Ecto neural progenitor cell (in vitro differentiated cells): ENCODE measurements at regions not wholly inside any gene's neighbourhood (a gene's known extent, or its start where the extent isn't known, plus 50 kb on each side); places are given as distances from the start of the nearest gene placed in this dataset.
"Not testable (repeated sequence)": the region's sequence is repeated elsewhere in the genome, so short reads cannot be mapped to it uniquely, and the experiment has no call there.

ENCODE experiments used
- DNase-seq: peaks from one replicate; pipeline ENCODE4 v3.0.0-alpha.2; 2018; ENCODE audit warnings: low spot score

DNA sequence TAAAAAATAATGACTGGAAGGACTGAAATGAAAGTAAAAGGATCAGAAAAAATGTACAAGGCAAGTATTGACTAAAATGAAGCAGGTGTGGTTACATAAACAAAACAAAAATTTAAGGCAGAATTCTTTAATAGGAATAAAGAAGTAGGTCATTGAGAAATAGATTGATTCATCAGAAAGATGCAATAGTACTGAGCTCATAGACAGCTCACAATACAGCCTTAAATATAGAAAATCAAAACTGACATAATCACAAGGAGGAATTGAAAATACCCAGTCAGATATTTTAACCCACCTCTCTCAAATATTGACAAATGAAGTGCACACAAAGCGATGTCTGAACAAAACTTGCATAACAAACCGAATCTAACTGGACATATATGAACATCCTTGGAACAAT, 366.8 kb upstream of the DPYD start:
- DNase-seq = no peak

DNA sequence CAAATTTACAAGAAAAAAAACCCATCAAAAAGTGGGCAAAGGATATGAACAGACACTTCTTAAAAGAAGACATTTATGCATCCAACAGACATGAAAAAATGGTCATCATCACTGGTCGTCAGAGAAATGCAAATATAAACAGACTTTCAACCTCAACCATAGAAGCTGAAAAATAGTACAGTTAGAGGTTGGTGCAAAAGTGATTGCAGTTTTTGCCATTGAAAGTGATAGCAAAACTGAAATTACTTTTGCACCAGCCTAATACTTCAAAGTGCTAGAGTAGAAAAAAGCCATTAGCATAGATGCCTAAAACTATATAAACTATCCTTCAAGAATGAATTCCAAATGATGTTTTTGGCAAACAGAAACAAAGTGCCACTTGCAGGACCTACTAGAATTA, 365.8 kb upstream of the DPYD start:
- no peak for DNase-seq

DNA sequence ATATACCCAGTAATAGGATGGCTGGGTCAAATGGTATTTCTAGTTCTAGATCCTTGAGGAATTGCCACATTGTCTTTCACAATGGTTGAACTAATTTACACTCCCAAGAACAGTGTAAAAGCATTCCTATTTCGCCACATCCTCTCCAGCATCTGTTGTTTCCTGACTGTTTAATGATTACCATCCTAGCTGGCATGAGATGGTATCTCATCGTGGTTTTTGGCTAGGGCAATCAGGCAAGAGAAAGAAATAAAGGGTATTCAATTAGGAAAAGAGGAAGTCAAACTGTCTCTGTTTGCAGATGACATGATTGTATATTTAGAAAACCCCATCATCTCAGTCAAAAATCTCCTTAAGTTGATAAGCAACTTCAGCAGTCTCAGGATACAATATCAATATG, 364.5 kb upstream of the DPYD start:
- not testable (repeated sequence) for DNase-seq

DNA sequence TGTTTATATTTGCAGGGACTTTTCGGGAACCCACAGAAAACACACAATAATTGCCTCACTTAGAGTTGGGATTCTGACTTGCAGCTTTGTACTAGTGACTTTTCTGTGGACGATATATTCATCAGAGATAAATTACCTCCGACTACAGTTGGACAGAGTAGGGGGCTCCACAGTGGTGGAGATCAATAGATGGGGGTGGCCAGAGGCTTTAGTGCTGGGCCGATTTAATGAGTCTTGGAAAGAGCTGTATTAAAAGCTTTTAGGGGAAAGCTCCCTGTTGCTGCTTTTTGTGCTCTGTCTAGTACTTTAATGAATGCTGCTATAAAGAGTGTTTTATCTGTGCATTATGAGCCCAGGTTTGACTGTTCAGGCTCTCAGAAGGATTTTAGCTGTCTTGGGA, 359.2 kb upstream of the DPYD start:
- DNase-seq = no peak

DNA sequence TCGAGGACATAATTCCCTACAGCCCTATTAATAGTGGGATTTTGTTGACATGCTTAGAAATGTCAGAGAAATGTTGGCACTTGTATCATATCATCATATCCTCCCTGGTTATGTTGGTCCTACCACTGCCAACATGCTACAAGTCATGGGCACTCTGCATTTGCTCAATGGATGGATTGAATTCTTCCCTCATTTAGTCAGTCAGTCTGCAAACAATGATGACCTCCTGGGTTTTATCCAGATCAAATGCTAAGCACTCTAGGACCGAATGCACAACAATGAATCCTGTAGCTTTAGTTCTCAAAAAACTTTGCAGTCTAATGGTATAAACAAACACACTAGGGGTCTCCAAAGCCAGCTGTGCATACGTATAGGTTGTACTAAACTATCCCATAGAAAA, 357.2 kb upstream of the DPYD start:
- DNase-seq = no peak

DNA sequence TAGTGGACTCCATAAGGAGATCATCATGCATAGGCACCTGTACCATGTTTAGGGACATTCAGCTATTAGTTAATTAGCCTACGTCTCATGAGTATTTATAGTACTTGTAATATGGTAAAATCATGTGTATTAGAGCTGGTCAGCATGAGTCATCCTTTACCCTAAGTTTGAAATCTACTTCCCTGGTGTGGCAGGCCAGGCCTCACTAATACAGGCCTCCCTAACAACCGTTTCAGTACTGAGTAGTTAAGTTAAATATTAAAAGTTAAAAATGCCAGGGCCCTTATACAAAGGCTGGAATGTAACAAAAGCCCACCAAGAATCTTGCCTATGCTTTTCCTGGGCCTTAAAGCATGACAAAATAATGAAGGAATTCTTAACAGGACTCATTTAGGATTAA, 356.3 kb upstream of the DPYD start:
- no peak for DNase-seq

DNA sequence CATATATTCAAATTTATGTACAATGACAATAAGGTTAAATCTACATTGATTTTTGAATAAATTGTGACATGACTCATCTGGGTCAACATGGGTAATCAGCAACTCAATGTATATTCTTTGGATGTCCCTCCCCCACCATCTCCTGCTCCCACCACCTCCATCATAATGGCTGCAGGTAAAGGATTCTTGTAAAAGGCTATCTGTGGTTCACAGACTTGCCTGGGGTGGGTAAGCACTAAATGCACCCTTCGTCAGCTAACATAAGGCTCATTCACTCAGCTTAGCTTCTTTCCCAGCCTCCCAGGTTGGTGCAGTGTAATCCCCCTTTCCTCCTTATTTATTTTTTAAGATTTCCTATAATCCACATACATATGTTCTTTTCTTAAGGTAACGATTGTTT, 355.7 kb upstream of the DPYD start:
- DNase-seq = no peak

DNA sequence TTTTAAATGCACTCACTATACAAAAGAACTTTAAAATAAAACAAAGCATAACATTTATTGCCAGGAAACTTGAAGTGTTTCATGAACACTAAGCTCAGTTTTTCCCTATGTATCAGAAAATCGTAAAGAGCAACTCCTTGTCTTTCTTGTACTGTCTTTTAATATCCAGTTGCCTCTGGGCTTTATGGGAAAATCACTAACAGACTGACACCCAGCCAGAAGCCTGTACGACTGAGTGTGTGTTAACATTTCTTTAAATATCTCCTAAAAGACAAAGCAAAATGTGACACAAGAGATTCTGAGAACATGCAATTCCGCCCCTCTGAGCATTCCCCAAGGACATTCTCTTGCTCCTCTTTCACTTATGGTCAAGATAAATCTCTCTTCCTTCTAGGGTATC, 347.5 kb upstream of the DPYD start:
- no peak for DNase-seq

DNA sequence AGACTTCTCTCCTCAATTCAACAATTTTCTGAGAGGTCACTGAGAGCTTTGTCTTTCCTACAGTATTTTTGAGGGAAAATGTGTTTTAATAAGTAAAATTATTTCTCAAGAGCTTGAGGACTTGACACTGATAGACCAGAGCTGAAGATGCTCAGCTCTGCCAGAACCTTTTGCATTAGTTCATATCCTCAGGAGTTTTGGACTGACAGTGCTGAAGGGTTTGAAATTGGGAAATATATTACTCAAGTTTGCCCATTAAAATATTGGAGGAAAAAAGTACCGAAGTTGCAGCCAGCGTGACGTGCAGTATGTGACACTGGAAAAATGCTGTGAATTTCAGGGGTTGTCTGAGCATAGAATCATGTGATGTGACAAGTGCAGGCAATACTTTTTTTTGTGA, 346.6 kb upstream of the DPYD start:
- no peak for DNase-seq

DNA sequence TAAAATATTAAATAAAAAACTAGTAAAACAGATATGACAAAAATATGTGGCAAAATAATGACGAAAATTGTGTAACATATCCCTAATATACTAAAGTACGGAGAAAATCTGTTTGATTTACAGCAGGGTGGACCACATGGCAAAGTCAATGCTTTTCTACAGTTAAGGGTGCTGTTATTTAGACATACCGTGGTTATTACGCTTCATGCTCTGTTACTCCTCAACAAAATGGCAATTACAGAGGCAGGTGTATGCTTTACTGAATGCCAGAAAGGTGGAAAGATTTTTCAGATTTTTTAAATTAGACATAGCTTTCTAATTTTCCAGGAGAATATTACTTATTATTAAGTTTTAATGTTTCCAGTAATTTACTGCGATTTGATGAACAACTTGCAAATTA, 343.9 kb upstream of the DPYD start:
- DNase-seq = no peak

DNA sequence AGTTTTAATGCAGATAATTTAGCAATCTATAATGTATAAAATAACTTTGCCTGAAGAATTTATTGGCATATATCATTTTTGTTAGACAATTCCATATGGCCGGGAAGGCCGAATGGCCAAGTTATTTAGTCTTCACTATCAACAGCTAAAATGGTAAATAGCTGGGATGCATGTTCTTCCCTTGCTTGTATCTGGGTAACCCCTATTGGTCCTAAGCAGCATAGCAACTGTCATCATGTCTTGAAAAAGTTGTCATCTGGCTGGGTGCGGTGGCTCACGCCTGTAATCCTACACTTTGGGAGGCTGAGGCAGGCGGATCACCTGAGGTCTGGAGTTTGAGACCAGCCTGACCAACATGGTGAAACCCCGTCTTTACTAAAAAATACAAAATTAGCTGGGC, 340.0 kb upstream of the DPYD start:
- no peak for DNase-seq

DNA sequence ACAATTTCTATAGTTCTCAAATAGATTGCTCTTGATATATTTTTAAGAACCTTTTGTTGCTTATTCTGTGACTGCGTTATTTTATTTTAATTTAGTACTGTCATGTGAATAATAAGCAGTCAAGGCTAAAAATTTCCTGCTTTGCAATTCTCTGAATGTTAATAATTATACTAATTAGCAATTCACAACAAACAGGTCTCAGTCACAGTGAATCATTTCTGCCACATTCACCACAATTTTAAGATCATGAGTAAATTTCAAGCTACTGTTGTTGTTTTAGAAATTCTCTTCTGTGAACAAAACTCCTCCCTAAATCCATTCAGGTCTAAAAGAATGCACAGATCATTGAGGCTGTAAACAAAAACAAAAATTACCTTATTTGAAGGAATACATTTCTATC, 339.6 kb upstream of the DPYD start:
- DNase-seq = no peak

DNA sequence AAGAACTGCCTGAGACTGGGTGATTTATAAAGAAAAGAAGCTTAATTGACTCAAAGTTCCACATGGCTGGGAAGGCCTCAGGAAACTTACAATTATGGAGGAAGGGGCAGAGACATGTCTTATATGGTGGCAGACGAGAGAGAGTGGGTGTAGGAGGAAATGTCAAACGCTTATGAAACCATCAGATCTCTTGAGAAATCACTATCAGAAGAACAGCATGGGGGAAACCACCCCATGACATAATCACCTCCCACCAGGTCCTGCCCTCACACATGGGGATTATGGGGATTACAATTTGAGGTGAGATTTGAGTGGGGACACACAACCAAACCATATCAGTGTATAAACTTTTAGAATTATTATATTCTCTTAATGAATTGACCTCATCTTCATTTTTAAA, 335.9 kb upstream of the DPYD start:
- no peak for DNase-seq

DNA sequence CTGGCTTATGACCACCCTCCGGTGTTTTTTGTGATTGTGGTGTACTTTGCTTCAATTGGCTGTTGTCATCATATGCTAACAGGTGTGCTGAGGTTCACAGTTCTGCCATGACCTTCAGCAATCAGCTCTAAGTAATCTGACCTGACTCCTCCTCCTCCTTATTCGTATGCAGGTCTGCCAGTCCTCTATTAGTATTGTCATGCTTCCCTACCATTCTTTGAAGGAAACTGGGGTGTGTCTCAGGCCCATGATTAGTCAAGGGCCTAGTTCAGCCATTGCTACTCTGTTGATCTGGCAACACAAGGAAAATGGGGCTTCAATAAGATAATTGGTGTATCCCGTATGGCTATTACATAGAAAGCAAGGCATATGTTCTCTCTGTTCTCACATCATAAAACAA, 332.3 kb upstream of the DPYD start:
- DNase-seq = no peak

DNA sequence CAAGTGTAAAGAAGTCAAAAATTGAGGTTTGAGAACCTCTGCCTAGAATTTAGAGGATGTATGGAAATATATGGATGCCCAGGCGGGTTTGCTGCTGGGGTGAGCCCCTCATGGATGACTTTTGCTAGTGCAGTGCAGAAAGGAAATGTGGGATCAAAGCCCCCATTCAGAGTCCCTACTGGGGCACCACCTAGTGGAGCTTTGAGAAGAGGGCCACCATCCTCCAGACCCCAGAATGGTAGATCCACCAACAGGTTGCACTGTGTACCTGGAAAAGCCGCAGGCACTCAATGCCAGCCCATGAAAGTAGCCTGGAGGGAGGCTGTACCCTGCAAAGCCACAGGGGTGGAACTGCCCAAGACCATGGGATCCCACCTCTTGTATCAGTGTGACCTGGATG, 330.7 kb upstream of the DPYD start:
- no peak for DNase-seq

DNA sequence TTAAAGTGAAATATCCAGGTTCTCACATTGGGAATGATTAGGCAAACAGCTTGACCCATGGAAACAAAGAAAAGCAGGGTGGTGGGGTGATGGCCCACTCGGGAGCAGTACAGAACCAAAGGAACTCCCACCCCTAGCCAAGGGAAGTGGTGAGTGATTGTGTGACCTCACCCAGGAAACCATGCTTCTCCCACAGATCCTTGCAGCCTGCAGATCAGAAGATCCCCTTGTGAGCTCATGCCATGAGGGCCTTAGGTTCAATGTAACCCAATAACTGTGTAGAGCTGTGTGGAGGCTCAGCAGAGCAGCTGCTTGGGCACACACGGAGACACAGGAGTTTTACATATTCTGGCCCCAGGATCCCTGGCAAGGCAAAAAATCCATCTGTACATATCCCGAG, 311.8 kb upstream of the DPYD start:
- no peak for DNase-seq

DNA sequence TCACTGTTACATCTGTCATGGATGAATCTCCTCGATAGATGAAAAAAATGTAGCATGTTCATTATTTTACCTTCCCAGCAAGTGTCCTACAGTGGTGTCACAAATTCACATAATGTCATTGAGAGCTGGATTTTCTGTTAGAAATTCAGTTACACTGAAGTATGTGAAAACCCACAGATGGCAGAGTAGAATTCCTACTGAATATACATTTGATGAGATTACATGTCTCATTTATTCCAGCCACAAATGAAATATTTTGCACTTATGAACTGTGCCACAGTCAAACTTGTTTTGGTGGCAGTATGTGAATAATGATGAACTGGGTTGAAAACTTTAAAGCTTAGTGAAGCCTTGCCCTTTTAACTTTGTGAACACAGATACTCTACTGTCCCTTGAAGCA, 301.9 kb upstream of the DPYD start:
- DNase-seq = no peak

DNA sequence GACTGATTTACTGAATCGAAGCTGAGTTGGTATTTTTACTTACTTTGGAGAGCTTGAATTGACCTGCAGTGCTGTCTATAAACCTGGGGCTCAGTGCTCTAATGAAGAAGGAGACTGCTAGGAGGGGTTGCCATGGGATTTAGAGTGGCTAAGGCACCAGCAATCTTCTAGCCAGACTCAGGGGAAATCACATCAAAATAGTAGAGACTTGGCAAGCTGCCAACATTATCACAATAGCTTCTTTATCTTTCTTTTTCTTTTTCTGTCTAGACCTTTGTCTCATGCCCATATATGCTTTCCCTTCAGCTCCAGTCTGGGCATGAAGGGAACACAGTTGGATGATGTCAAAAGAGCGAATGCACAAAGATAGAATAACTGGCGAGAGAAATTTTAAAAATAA, 301.1 kb upstream of the DPYD start:
- DNase-seq = no peak

DNA sequence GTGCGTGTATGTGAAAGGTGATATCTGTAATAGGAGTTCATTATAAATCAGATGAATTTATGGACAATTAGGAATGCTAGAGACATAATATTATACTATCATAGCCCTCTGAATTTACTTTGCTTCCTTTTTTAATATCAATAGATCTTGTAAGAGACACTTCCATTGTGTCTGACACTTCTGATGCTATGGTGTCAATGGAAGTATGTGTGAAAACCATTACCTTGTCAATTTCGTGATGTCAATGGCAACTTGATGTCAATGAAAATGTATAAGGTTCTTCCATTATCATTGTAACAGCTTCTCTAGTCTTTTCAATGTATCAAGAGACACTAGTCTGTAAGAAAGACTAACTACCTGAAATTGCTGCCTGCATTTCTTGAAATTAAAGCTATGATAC, 296.8 kb upstream of the DPYD start:
- no peak for DNase-seq

DNA sequence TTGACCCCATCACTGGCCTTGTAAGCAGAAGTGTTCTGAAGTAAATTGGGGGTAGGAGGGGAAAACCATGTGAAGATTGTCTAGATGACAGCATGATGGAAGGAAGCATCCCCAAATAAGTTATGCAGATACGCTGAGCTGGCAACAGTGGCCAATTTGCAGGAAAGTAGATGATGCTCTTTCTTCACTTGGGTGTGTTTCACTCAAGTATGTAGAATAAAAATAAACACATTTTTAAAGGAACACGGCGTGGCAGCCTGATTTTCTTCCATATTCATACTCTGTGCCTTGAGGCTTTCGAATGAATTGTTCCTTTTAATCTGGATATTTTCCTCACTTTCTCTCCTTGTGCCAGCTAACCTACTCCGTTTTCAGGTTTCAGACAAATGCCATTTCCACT, 295.5 kb upstream of the DPYD start:
- DNase-seq = no peak

DNA sequence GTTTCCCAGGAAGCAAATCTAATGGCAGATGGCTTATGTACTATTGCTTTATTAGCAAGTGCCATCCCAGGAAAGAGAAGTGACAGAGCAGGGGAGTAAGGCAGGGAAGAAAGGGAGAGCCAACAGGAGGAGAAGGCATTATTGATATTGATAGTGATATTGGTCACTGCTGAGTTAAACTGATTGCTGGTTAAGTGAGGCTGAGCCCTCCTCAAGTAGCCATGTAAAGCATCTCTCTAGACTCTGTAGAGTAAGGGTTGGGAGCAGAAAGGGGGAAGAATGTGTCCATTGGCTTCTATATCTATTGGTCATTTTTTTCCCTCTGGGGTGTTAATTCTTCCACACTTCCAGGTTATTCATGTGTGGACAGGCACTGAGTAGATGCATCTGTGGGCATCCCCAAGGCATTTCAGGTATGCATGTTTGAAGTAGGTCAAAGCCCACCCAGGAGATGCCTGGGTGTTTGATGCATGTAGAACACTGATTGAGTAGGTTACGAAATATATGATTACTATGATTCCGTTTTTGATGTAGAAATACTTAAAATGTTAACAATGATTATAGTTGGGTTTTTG, 290.5 kb upstream of the DPYD start:
- no peak for DNase-seq

DNA sequence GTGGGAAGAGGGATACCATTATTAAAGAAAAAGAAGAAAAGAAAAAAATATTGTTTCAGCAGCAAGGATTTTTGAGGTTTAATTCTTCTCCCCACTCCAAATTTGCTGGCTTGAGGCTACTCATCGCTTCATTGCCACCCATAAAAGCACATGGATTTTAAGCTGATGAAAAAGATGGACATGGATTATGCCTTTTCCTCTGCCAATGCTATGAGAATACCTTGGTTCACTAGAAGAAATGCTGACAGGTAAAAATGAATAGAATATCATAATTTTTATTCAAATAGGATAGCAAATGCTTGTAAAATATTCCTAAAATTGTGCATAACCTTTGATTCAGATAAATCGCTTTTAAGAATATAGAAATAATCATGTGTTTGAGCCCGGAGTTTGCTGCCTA, 289.7 kb upstream of the DPYD start:
- no peak for DNase-seq

DNA sequence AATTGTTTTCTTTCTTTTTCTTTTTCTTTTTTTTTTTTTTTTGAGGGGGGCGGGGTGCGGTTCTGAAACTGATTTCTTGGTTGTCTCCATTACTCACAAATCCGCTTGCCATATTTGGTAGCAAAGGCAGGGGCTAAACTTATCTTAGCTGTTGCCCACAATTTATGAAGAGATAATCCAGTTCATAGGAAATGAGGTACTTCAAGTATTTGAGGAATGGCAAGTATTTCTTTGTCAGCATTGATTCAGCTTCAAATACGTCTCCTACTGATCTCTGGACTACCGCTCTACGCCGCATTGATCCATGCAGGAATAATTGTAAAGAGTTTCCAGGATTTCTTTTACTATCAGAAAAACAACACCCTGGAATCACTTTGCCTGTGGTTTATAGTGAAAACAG, 289.2 kb upstream of the DPYD start:
- no peak for DNase-seq

DNA sequence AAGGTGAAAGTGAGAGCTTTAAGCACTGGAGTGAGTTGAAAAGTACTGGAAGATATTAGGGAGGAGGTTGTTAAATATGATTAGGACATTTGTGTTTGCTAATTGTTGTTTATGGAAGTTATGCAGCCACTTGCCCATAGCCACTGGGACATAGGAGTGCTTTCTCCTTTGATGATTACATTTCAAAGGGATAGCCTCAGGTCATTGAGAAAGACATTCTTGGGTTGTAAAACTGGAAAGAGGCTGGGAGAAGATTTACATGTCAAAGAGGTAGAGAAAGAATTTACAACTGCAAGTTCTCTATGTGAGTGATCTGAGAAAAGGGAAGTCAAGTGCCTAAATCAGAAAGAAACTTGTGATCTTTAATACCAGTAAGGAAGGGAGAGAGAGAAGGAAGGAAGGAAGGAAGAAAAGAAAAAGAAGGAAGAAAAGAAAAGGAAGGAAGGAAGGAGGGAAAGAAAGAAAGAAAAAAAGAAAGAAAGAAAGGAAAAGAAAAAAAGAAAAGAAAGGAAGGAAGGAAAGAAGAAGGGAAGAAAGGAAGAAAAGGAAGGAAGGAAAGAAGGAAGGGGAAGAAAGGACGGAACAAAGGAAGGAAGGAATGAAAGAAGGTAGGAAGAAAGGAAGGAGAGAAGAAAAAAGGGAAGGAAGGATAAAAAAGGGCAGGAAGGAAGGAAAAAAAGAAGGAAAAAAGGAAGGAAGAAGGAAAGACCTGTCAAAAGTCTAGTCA, 284.6 kb upstream of the DPYD start:
- DNase-seq = no peak

DNA sequence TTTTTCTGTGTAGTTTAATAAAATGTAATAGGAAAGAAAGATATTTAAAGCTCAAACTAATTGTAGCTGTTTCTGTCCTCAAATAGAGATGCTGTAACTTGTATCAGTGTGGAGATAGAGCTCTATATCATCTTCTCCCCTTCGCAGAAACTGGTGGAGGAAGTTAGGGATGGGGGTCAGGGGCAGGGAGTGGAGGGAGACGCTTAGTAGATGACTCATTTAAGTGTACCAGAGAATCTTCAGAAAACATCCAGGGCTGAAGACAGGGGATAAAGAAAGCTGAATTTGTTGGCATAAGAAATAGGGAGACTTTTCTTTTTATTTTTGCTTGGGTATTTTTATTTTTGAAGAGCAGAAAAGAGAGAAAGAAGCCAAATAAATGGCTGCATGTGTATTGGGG, 282.6 kb upstream of the DPYD start:
- no peak for DNase-seq
